Endothelial cell of umbilical vein (primary cell): ENCODE measurements at regions not wholly inside any gene's neighbourhood (a gene's known extent, or its start where the extent isn't known, plus 50 kb on each side); places are given as distances from the start of the nearest gene placed in this dataset.

Source experiments
- BruUV-seq: library from RNA; stranded (reverse); fragments of 400-500 nt; replicated peaks from 2 replicates; lab custom pipeline; 2021; lab: Mats Ljungman, UMichigan
- CTCF ChIA-PET: fragments of 300-600, 350-600 bp; sonication (Branson Sonifier 250); formaldehyde crosslinking; loops from one replicate; lab custom pipeline; 2021; ENCODE audit warnings: antibody characterized with exemption, inconsistent platforms; lab: Charles Lee
- POLR2A ChIA-PET: fragments of 300-600, 350-600 bp; sonication (Branson Sonifier 250); formaldehyde crosslinking; loops from one replicate; lab custom pipeline; 2021; ENCODE audit warnings: antibody characterized with exemption, inconsistent platforms; lab: Charles Lee
- DNase-seq: peaks from one replicate; pipeline ENCODE4 v3.0.0-alpha.2; 2011; ENCODE audit warnings: low read depth, low spot score
- FAIRE-seq: peaks from 2 replicates; lab custom pipeline; 2011; peaks lifted over from hg19 to GRCh38; lab: Jason Lieb, UNC
- H2AFZ ChIP-seq: 2 replicates; pipeline ENCODE4 v1.6.0; 2012; ENCODE audit warnings: low read depth, low read length, control low read depth, inconsistent platforms
- H3K27ac ChIP-seq: 2 replicates; pipeline ENCODE4 v1.5.1; 2011; ENCODE audit warnings: low read depth, mild to moderate bottlenecking, control low read depth, low read length, moderate library complexity; ENCODE audit not compliant: insufficient read depth
- H3K27me3 ChIP-seq, 2 experiments: 2 replicates each; pipeline versions ENCODE4 v1.6.0 to v1.6.1; 2011; ENCODE audit warnings: low read length in 2 of 2, mixed read lengths in 1 of 2; ENCODE audit not compliant: control insufficient read depth in 2 of 2, insufficient read depth in 2 of 2
- H3K36me3 ChIP-seq, 2 experiments: 2 replicates in 1 of 2; 3 replicates in 1 of 2; pipeline ENCODE4 v1.5.1; 2011; ENCODE audit warnings: low read length in 2 of 2, mild to moderate bottlenecking in 1 of 2, moderate library complexity in 1 of 2; ENCODE audit not compliant: control insufficient read depth in 2 of 2, insufficient read depth in 2 of 2; ENCODE audit errors: extremely low read depth in 1 of 2
- H3K4me1 ChIP-seq: 3 replicates; pipeline ENCODE4 v1.5.1; 2011; ENCODE audit warnings: mild to moderate bottlenecking, low read length; ENCODE audit not compliant: control insufficient read depth, insufficient read depth; ENCODE audit errors: extremely low read depth
- H3K4me2 ChIP-seq: 2 replicates; pipeline ENCODE4 v1.6.1; 2011; ENCODE audit warnings: low read length, control low read depth, mixed read lengths; ENCODE audit not compliant: insufficient read depth
- H3K4me3 ChIP-seq, 3 experiments: fragments of 200-600 bp in 1 of 3; sonication (generic), shearing (Covaris generic) in 1 of 3; replicated peaks in 1 of 3; 2 replicates each; pipeline ENCODE4 v1.5.1; 2011 to 2016; ENCODE audit warnings: control low read depth in 3 of 3, low read length in 3 of 3, mild to moderate bottlenecking in 2 of 3, inconsistent platforms in 1 of 3, low read depth in 1 of 3, moderate library complexity in 1 of 3; ENCODE audit not compliant: insufficient read depth in 1 of 3
- H3K79me2 ChIP-seq: 2 replicates; pipeline ENCODE4 v1.6.0; 2012; ENCODE audit warnings: low read length, inconsistent platforms; ENCODE audit not compliant: control insufficient read depth, insufficient read depth
- H3K9ac ChIP-seq: replicated peaks from 2 replicates; pipeline ENCODE3; 2011; ENCODE audit warnings: low read length, control low read depth; ENCODE audit not compliant: insufficient read depth; ENCODE audit errors: extremely low read depth
- H3K9me1 ChIP-seq: replicated peaks from 3 replicates; pipeline ENCODE4 v1.6.0; 2011; ENCODE audit warnings: mild to moderate bottlenecking, low read length; ENCODE audit not compliant: control insufficient read depth, insufficient read depth; ENCODE audit errors: extremely low read depth
- H3K9me3 ChIP-seq: replicated peaks from 2 replicates; pipeline ENCODE4 v1.5.1; 2012; ENCODE audit warnings: low read length, inconsistent platforms; ENCODE audit not compliant: control insufficient read depth, insufficient read depth
- H4K20me1 ChIP-seq: replicated peaks from 2 replicates; pipeline ENCODE3; 2011; ENCODE audit warnings: mild to moderate bottlenecking, low read length; ENCODE audit not compliant: control insufficient read depth, insufficient read depth; ENCODE audit errors: extremely low read depth
- EZH2 ChIP-seq: IDR thresholded peaks from 2 replicates; pipeline ENCODE4 v1.6.1; 2012; ENCODE audit warnings: borderline replicate concordance, low read depth, mild to moderate bottlenecking, moderate library complexity, low read length, inconsistent platforms; ENCODE audit not compliant: severe bottlenecking
- FOS ChIP-seq: IDR thresholded peaks from 2 replicates; pipeline ENCODE4 v1.6.1; 2011; ENCODE audit warnings: mild to moderate bottlenecking, low read length, moderate library complexity, borderline replicate concordance; ENCODE audit not compliant: insufficient read depth
- GATA2 ChIP-seq: IDR thresholded peaks from 2 replicates; pipeline ENCODE4 v1.7.0; 2011; ENCODE audit warnings: low read depth, mild to moderate bottlenecking, moderate library complexity, mixed read lengths, low read length; ENCODE audit not compliant: insufficient read length, insufficient read depth
- MAX ChIP-seq: IDR thresholded peaks from 2 replicates; pipeline ENCODE4 v1.6.1; 2011; ENCODE audit not compliant: insufficient read depth, insufficient read length
- MYC ChIP-seq: IDR thresholded peaks from one replicate; pipeline ENCODE4 v1.6.1; 2011; ENCODE audit warnings: mild to moderate bottlenecking, low read depth, low read length
- POLR2A ChIP-seq: IDR thresholded peaks from 2 replicates; pipeline ENCODE4 v1.6.1; 2012; ENCODE audit warnings: low read depth, mild to moderate bottlenecking, control low read depth, low read length
- POLR2AphosphoS5 ChIP-seq: IDR thresholded peaks from 2 replicates; pipeline ENCODE4 v1.6.1; 2012; ENCODE audit warnings: low read depth, mild to moderate bottlenecking, control low read depth, low read length, moderate library complexity; ENCODE audit not compliant: insufficient read depth
- dilution Hi-C: fragments of 300-500 bp; cut with MboI; formaldehyde crosslinking; loops from one replicate; pipeline ENCODE4 v1.15.0; 2019; ENCODE audit warnings: low sequenced_read_pairs; ENCODE audit not compliant: extremely low pct_ligation_motif_present
- intact Hi-C: fragments of 100-400 bp; cut with micrococcal nuclease; formaldehyde crosslinking; loops from one replicate; pipeline ENCODE4 v1.10.0; 2022

- Histone ChIP-seq H3K4me1 (no peaks in the 10 kb centered on the region), H3K4me2 (no peak overlapping the region), H3K4me3 (no peak overlapping the region), H3K36me3 (no peaks in the 10 kb centered on the region), H3K9ac (no peak overlapping the region), H3K9me1 (no peaks in the 10 kb centered on the region), H4K20me1 (no peaks in the 10 kb centered on the region), H3K9me3 (no peaks in the 10 kb centered on the region), H3K27ac (no peak overlapping the region), H3K79me2 (no peaks in the 10 kb centered on the region), H3K27me3 (no peaks in the 10 kb centered on the region), H2AFZ (no peak overlapping the region)
- dilution Hi-C loops, result loop anchor here (25.0 kb wide), 1 partner anchor 398 kb away; no protein-coding TSS in a partner anchor
- ChIA-PET POLR2A (no interaction called here), CTCF (interaction anchor here (1.0 kb wide), 1 partner anchor 9 kb away, joined by 3 read pairs; no protein-coding TSS in a partner anchor)
- intact Hi-C loops, result no loop called here
- no peak for FAIRE-seq
- no peak for DNase-seq
- no TSS peak for BruUV-seq
- no peak for TF ChIP-seq GATA2
- no peak for TF ChIP-seq FOS
- TF ChIP-seq POLR2AphosphoS5, result no peak
These were observed 218.0 kb upstream of the AGA start for GRCh38 chr4:177660223-177660622.

- Histone ChIP-seq H3K9ac (no peak overlapping the region), H3K27ac (no peak overlapping the region), H3K9me1 (no peaks in the 10 kb centered on the region), H3K4me2 (no peak overlapping the region), H2AFZ (no peak overlapping the region), H3K4me1 (no peaks in the 10 kb centered on the region), H3K36me3 (no peaks in the 10 kb centered on the region), H4K20me1 (no peaks in the 10 kb centered on the region), H3K27me3 (no peaks in the 10 kb centered on the region), H3K79me2 (no peaks in the 10 kb centered on the region), H3K4me3 (no peak overlapping the region), H3K9me3 (no peaks in the 10 kb centered on the region)
- intact Hi-C loops, result no loop called here
- no peak for TF ChIP-seq FOS
- no peak for TF ChIP-seq MYC
- no peak for TF ChIP-seq MAX
- no peak for TF ChIP-seq GATA2
- TF ChIP-seq POLR2AphosphoS5, result no peak
- no peak for TF ChIP-seq EZH2
- TF ChIP-seq POLR2A, result no peak
- ChIA-PET POLR2A (no interaction called here), CTCF (no interaction called here)
- dilution Hi-C loops, result loop anchor here (25.0 kb wide), 1 partner anchor 405 kb away; no protein-coding TSS in a partner anchor
- no TSS peak for BruUV-seq
- FAIRE-seq (no peak), DNase-seq (no peak)
These were observed 225.4 kb upstream of the AGA start for GRCh38 chr4:177667687-177668086.
